OCI-LY7 (cell line): ENCODE measurements at regions not wholly inside any gene's neighbourhood (a gene's known extent, or its start where the extent isn't known, plus 50 kb on each side); places are given as distances from the start of the nearest gene placed in this dataset.

Source experiments
- BruUV-seq: library from RNA; stranded (reverse); fragments of 400-500 nt; replicated peaks from 2 replicates; lab custom pipeline; 2021; lab: Mats Ljungman, UMichigan
- CTCF ChIA-PET: fragments of 300-600 bp; sonication (Branson Sonifier 250); formaldehyde crosslinking; loops from one replicate; lab custom pipeline; 2022; ENCODE audit warnings: antibody characterized with exemption; ENCODE audit not compliant: unreplicated experiment; lab: Charles Lee
- POLR2A ChIA-PET: fragments of 300-600 bp; sonication (Branson Sonifier 250); formaldehyde crosslinking; loops from one replicate; lab custom pipeline; 2022; ENCODE audit warnings: antibody characterized with exemption; lab: Charles Lee
- DNase-seq: peaks from one replicate; pipeline ENCODE4 v3.0.0-alpha.2; 2015; ENCODE audit warnings: low spot score
- H2AFZ ChIP-seq: fragments of 200-600 bp; sonication (generic), shearing (Covaris generic); 2 replicates; pipeline ENCODE4 v1.6.1; 2014; ENCODE audit warnings: mild to moderate bottlenecking, antibody characterized with exemption, low read length, moderate library complexity
- H3K27ac ChIP-seq: fragments of 200-600 bp; sonication (generic); 2 replicates; pipeline ENCODE4 v1.5.1; 2014; ENCODE audit warnings: mixed run types, low read depth, mild to moderate bottlenecking, moderate library complexity, low read length, inconsistent platforms; ENCODE audit not compliant: poor library complexity, severe bottlenecking
- H3K36me3 ChIP-seq: fragments of 200-600 bp; sonication (generic); 2 replicates; pipeline ENCODE4 v1.6.1; 2014; ENCODE audit warnings: mild to moderate bottlenecking, antibody characterized with exemption, low read length, moderate library complexity, mixed read lengths; ENCODE audit not compliant: insufficient read depth
- H3K4me1 ChIP-seq: fragments of 200-600 bp; sonication (generic); 2 replicates; pipeline ENCODE4 v1.5.1; 2014; ENCODE audit warnings: mild to moderate bottlenecking, low read length; ENCODE audit not compliant: insufficient read depth, poor library complexity, severe bottlenecking
- H3K4me2 ChIP-seq: fragments of 200-600 bp; sonication (generic); 2 replicates; pipeline ENCODE4 v1.6.1; 2014; ENCODE audit warnings: mild to moderate bottlenecking, low read length
- H3K4me3 ChIP-seq: fragments of 200-600 bp; sonication (generic); 2 replicates; pipeline ENCODE4 v1.5.1; 2014; ENCODE audit warnings: mild to moderate bottlenecking, low read depth, low read length; ENCODE audit not compliant: poor library complexity, severe bottlenecking
- H3K79me2 ChIP-seq: fragments of 200-600 bp; sonication (generic); 2 replicates; pipeline ENCODE4 v1.6.1; 2016; ENCODE audit warnings: low read depth, mild to moderate bottlenecking, low read length, moderate library complexity, mixed read lengths; ENCODE audit not compliant: insufficient read depth
- H3K9me2 ChIP-seq: fragments of 200-600 bp; sonication (generic); 2 replicates; pipeline ENCODE4 v1.6.1; 2016; ENCODE audit warnings: mild to moderate bottlenecking, low read length, mixed read lengths; ENCODE audit not compliant: insufficient read depth
- H3K9me3 ChIP-seq: fragments of 200-600 bp; sonication (generic); 2 replicates; pipeline ENCODE4 v1.6.1; 2014; ENCODE audit warnings: mild to moderate bottlenecking, mixed run types, low read length, mixed read lengths
- H4K20me1 ChIP-seq: fragments of 200-600 bp; sonication (generic); 2 replicates; pipeline ENCODE4 v1.6.1; 2014; ENCODE audit warnings: mild to moderate bottlenecking, antibody characterized with exemption, low read length, moderate library complexity, mixed read lengths; ENCODE audit not compliant: insufficient read depth
- CTCF ChIP-seq: fragments of 200-600 bp; sonication (generic); conservative IDR thresholded peaks from 2 replicates; pipeline ENCODE4 v1.5.1; 2014; ENCODE audit warnings: mild to moderate bottlenecking, antibody characterized with exemption, low read length, moderate library complexity, mixed read lengths
- EZH2phosphoT487 ChIP-seq: fragments of 200-600 bp; sonication (generic); IDR thresholded peaks from 2 replicates; pipeline ENCODE4 v1.6.1; 2018; ENCODE audit warnings: low read depth, borderline replicate concordance, mild to moderate bottlenecking, mixed run types, antibody characterized with exemption, low read length, moderate library complexity, mixed read lengths
- intact Hi-C: fragments of 100-400 bp; cut with micrococcal nuclease; formaldehyde crosslinking; loops from one replicate; pipeline ENCODE4 v1.10.0; 2022; ENCODE audit not compliant: unreplicated experiment

DNA sequence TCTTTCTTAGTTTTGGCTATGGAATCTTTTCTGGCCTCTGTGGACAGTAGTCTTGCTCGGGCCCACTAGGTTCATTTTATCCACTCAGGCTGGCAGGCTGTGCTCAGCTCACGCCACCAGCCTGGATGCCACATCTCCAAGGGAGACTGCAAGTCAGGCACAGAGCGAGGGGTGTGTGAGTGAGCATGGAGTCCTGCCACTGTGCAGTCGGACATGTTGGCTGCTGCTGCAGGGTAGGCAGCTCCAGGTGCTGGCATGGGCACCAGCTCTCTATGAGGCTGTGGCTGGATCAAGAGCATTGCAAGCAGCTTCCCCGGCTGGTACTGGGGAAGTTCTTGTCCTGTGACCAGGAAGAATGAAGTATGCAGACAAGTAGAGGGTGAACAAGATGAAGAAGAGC is 158.9 kb downstream of the PCTP start:
- Histone ChIP-seq H3K79me2 (no peaks in the 10 kb centered on the region), H3K4me1 (no peaks in the 10 kb centered on the region), H3K9me2 (no peaks in the 10 kb centered on the region), H3K4me3 (no peak overlapping the region), H3K9me3 (no peaks in the 10 kb centered on the region), H3K4me2 (no peak overlapping the region), H3K36me3 (no peaks in the 10 kb centered on the region), H2AFZ (no peak overlapping the region), H4K20me1 (no peaks in the 10 kb centered on the region), H3K27ac (no peak overlapping the region)
- CTCF ChIA-PET, result no interaction called here
- intact Hi-C loops, result no loop called here
- no peak for DNase-seq
- POLR2A ChIA-PET, result interaction anchor here (0.5 kb wide), 1 partner anchor 704 kb away, joined by 3 read pairs; no protein-coding TSS in a partner anchor
- no peak for TF ChIP-seq EZH2phosphoT487
- TF ChIP-seq CTCF, result no peak
- BruUV-seq, result no TSS peak

- intact Hi-C loops, result no loop called here
Measured at GRCh38 chr17:55911186-55911585, 160.3 kb downstream of the PCTP start.

More at GRCh38 chr17:55911186-55911585, 160.3 kb downstream of the PCTP start:
- Histone ChIP-seq H3K27ac (no peak overlapping the region), H3K4me2 (no peak overlapping the region), H3K9me2 (no peaks in the 10 kb centered on the region), H3K79me2 (no peaks in the 10 kb centered on the region), H3K4me1 (no peaks in the 10 kb centered on the region), H3K36me3 (no peaks in the 10 kb centered on the region), H3K9me3 (no peaks in the 10 kb centered on the region), H2AFZ (no peak overlapping the region), H3K4me3 (no peak overlapping the region), H4K20me1 (no peaks in the 10 kb centered on the region)
- TF ChIP-seq CTCF, result no peak
- no peak for TF ChIP-seq EZH2phosphoT487
- no TSS peak for BruUV-seq
- ChIA-PET CTCF (no interaction called here), POLR2A (no interaction called here)
- no peak for DNase-seq
